ENCODE measurements at regions not wholly inside any gene's neighbourhood (a gene's known extent, or its start where the extent isn't known, plus 50 kb on each side); places are given as distances from the start of the nearest gene placed in this dataset.
A peak's percentile ranks its signal among the peaks of the same experiment; 100 is the strongest.

- Histone ChIP-seq H3K4me3 (no peak overlapping the region), H3K9me3 (peaks cover 0 to 34% (median 0%) of the 10 kb centered on the region in 12 donors), H3K27me3 (no peaks in the 10 kb centered on the region), H3K36me3 (no peaks in the 10 kb centered on the region), H3K27ac (no peak overlapping the region), H3K4me1 (peaks cover 0 to 2% (median 0%) of the 10 kb centered on the region in 12 donors)
- DNase-seq (no peak), ATAC-seq (no peak)
- TF ChIP-seq POLR2A (IDR thresholded peaks at IDR 0.05): no peak
- TF ChIP-seq, protein P1, sequence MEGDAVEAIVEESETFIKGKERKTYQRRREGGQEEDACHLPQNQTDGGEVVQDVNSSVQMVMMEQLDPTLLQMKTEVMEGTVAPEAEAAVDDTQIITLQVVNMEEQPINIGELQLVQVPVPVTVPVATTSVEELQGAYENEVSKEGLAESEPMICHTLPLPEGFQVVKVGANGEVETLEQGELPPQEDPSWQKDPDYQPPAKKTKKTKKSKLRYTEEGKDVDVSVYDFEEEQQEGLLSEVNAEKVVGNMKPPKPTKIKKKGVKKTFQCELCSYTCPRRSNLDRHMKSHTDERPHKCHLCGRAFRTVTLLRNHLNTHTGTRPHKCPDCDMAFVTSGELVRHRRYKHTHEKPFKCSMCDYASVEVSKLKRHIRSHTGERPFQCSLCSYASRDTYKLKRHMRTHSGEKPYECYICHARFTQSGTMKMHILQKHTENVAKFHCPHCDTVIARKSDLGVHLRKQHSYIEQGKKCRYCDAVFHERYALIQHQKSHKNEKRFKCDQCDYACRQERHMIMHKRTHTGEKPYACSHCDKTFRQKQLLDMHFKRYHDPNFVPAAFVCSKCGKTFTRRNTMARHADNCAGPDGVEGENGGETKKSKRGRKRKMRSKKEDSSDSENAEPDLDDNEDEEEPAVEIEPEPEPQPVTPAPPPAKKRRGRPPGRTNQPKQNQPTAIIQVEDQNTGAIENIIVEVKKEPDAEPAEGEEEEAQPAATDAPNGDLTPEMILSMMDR (IDR thresholded peaks at IDR 0.05): no peak
- 88 to 95% (median 91%) methylated on average over 2 of the region's 2 CpGs for WGBS, 4 donors
- intact Hi-C loops (cut with DNase I): no loop called here
Measured at GRCh38 chr5:58099257-58099656, 360.6 kb downstream of the PLK2 start.

DNA sequence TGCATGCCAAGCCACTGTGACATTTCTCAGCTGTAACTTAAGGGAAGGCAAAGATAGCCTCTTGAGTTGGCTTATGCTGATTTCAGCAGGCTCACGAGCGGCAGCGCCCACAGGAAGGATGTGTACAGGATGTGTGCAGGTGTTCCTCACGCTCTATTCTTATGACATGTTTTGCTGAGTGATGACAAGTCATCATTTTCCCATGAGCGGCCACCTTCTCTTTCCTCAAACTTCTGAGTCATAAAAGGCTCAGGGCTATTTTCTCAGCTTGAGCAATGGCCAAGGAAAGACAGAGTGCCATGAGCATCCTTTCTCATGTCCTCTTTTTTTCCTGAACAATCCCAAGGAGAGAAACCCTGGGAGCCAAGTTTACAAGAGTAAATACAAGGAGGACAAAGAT lies 365.9 kb downstream of the PLK2 start:
- ATAC-seq (peak in 1 of 4 donors; percentile 37), DNase-seq (no peak)
- WGBS, 4 donors: 59 to 74% (median 64%) methylated on average over 5 of the region's 5 CpGs
- intact Hi-C loops (cut with DNase I): no loop called here
- Histone ChIP-seq H3K4me1 (peaks cover 0 to 9% (median 0%) of the 10 kb centered on the region in 12 donors), H3K9me3 (peaks cover 0 to 6% (median 0%) of the 10 kb centered on the region in 12 donors), H3K27ac (no peak overlapping the region), H3K4me3 (no peak overlapping the region), H3K36me3 (no peaks in the 10 kb centered on the region), H3K27me3 (no peaks in the 10 kb centered on the region)
- no peak for TF ChIP-seq POLR2A (IDR thresholded peaks at IDR 0.05)
- TF ChIP-seq, protein P1 (IDR thresholded peaks at IDR 0.05): no peak

DNA sequence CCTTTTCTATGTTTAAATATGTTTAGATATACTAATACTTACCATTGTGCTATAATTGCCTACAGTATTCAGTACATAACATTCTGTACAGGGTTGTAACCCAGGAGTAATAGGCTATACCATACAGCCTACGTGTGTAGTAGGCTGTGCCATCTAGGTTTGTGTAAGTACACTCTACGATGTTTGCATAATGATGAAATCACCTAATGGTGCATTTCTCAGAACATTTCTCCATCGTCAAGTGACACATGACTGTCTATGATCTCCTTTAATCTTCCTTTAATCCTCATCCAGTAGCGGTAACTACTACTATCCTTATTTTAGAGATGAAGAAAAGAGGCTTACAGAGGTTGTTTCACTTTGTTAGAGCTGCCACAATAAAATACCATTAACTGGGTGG lies 369.2 kb downstream of the PLK2 start:
- Histone ChIP-seq H3K9me3 (no peaks in the 10 kb centered on the region), H3K27ac (no peak overlapping the region), H3K4me1 (peaks cover 0 to 9% (median 0%) of the 10 kb centered on the region in 12 donors), H3K4me3 (no peak overlapping the region), H3K36me3 (no peaks in the 10 kb centered on the region), H3K27me3 (no peaks in the 10 kb centered on the region)
- DNase-seq (no peak), ATAC-seq (no peak)
- no peak for TF ChIP-seq POLR2A (IDR thresholded peaks at IDR 0.05)
- TF ChIP-seq, protein P1 (IDR thresholded peaks at IDR 0.05): no peak
- 96 to 99% (median 99%) methylated on average over 4 of the region's 4 CpGs for WGBS, 4 donors
- intact Hi-C loops (cut with DNase I): no loop called here

DNA sequence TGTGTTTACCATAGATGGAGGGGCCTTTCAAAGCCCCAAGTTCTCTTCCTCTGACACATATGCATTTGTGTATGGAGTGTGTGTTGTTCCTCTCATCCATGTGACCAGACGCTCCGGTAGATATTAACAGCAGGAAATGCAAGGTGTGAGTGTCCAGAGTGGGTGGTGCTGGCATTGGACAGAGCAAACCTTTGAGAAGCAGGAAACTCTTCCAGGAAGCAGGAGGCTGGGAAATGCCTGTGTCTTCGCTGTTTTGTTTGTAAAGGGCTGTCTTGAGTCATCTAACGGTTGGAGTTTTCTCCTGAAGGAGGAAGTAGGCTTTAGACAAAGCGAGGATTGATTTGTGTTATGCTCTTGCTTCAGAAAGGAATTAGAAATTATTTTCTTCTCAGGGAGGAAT lies 370.9 kb downstream of the PLK2 start:
- peak in 1 of 4 donors; percentile 56 for ATAC-seq
- intact Hi-C loops (cut with DNase I): no loop called here
- WGBS, 4 donors: 48 to 67% (median 59%) methylated on average over 5 of the region's 5 CpGs
- H3K36me3 ChIP-seq: no peaks in the 10 kb centered on the region
- peaks cover 0 to 9% (median 0%) of the 10 kb centered on the region in 12 donors for H3K4me1 ChIP-seq
- DNase-seq: no peak
- no peak overlapping the region for H3K4me3 ChIP-seq
- no peak for TF ChIP-seq POLR2A (IDR thresholded peaks at IDR 0.05)
- TF ChIP-seq, protein P1 (IDR thresholded peaks at IDR 0.05): no peak
- H3K9me3 ChIP-seq: no peaks in the 10 kb centered on the region
- no peaks in the 10 kb centered on the region for H3K27me3 ChIP-seq
- H3K27ac ChIP-seq: peak overlapping the region in 3 of 12 donors; percentile 23 to 42 (median 40)
